Inferior parietal cortex (tissue), 1 donor: ENCODE measurements at regions not wholly inside any gene's neighbourhood (a gene's known extent, or its start where the extent isn't known, plus 50 kb on each side); places are given as distances from the start of the nearest gene placed in this dataset.

ENCODE experiments used
- DNase-seq: peaks from one replicate; pipeline ENCODE4 v3.0.0-alpha.2; 2016; ENCODE audit errors: extremely low spot score

- DNase-seq: no peak
These were observed 214.1 kb downstream of the BUD13 start for GRCh38 chr11:116558504-116559211.

GRCh38 chr11:116557282-116557681, 215.5 kb downstream of the BUD13 start:
- no peak for DNase-seq

GRCh38 chr11:116556483-116556882, 216.3 kb downstream of the BUD13 start:
- no peak for DNase-seq

GRCh38 chr11:116553482-116553881, 219.3 kb downstream of the BUD13 start:
- no peak for DNase-seq

GRCh38 chr11:116551576-116551975, 221.2 kb downstream of the BUD13 start:
- no peak for DNase-seq

GRCh38 chr11:116548256-116548655, 224.5 kb downstream of the BUD13 start:
- DNase-seq: no peak

- DNase-seq: no peak
These were observed 225.2 kb downstream of the BUD13 start for GRCh38 chr11:116547571-116547970.

GRCh38 chr11:116545912-116546311, 226.9 kb downstream of the BUD13 start:
- DNase-seq: no peak

GRCh38 chr11:116544721-116545120, 228.1 kb downstream of the BUD13 start:
- DNase-seq: no peak

GRCh38 chr11:116543911-116544475, 228.8 kb downstream of the BUD13 start:
- no peak for DNase-seq

GRCh38 chr11:116543099-116543498, 229.7 kb downstream of the BUD13 start:
- DNase-seq: no peak

GRCh38 chr11:116542406-116542805, 230.4 kb downstream of the BUD13 start:
- no peak for DNase-seq

GRCh38 chr11:116541460-116541859, 231.3 kb downstream of the BUD13 start:
- DNase-seq: no peak

- DNase-seq: no peak
These were observed 232.0 kb downstream of the BUD13 start for GRCh38 chr11:116540645-116541304.

GRCh38 chr11:116539836-116540418, 232.9 kb downstream of the BUD13 start:
- DNase-seq: no peak

- no peak for DNase-seq
These were observed 233.6 kb downstream of the BUD13 start for GRCh38 chr11:116539211-116539610.

- DNase-seq: no peak
These were observed 234.1 kb downstream of the BUD13 start for GRCh38 chr11:116538677-116539076.

GRCh38 chr11:116537709-116538108, 235.1 kb downstream of the BUD13 start:
- DNase-seq: no peak

- no peak for DNase-seq
These were observed 235.7 kb downstream of the BUD13 start for GRCh38 chr11:116537121-116537520.

GRCh38 chr11:116536416-116536815, 236.4 kb downstream of the BUD13 start:
- no peak for DNase-seq

GRCh38 chr11:116535994-116536393, 236.8 kb downstream of the BUD13 start:
- DNase-seq: no peak

- DNase-seq: no peak
These were observed 237.7 kb downstream of the BUD13 start for GRCh38 chr11:116535120-116535519.
